Adrenal gland (tissue), 9 donors: ENCODE measurements at regions not wholly inside any gene's neighbourhood (a gene's known extent, or its start where the extent isn't known, plus 50 kb on each side); places are given as distances from the start of the nearest gene placed in this dataset.

ENCODE experiments used
- DNase-seq, 7 donors: peaks; one replicate each; pipeline ENCODE4 v3.0.0-alpha.2; 2019 to 2020
- H3K27ac ChIP-seq, 5 donors: fragments of 200-600 bp; sonication (generic) in 4 of 5; 1 replicate in 3 of 5; 2 replicates in 2 of 5; pipeline versions ENCODE4 v1.5.1 to v1.8.0; 2016 to 2020; ENCODE audit warnings: mild to moderate bottlenecking in 1 of 5
- H3K27me3 ChIP-seq: fragments of 200-600 bp; 2 replicates; pipeline ENCODE4 v1.8.0; 2021
- H3K36me3 ChIP-seq, 2 donors: fragments of 200-600 bp; replicated peaks in 1 of 2; 1 replicate in 1 of 2; 2 replicates in 1 of 2; pipeline versions ENCODE4 v1.5.1 to v1.8.0; 2018 to 2022
- H3K4me1 ChIP-seq, 2 donors: fragments of 200-600 bp; replicated peaks in 1 of 2; 1 replicate in 1 of 2; 2 replicates in 1 of 2; pipeline versions ENCODE4 v1.5.1 to v1.8.0; 2018 to 2021
- H3K4me3 ChIP-seq, 4 donors: fragments of 200-600 bp; sonication (generic) in 3 of 4; one replicate each; pipeline ENCODE4 v1.5.1; 2016 to 2018
- H3K9me3 ChIP-seq, 3 donors: fragments of 200-600 bp; sonication (generic) in 1 of 3; replicated peaks in 1 of 3; 1 replicate in 2 of 3; 2 replicates in 1 of 3; pipeline versions ENCODE4 v1.5.1 to v1.8.0; 2016 to 2021
- CTCF ChIP-seq, 6 experiments: fragments of 450-650 bp in 4 of 6; fragments of 200-600 bp in 2 of 6; sonication (generic) in 1 of 6; IDR thresholded peaks; 1 replicate in 5 of 6; 2 replicates in 1 of 6; pipeline versions ENCODE4 v1.5.1 to v1.8.0; 2016 to 2021; ENCODE audit warnings: antibody characterized with exemption in 6 of 6, mild to moderate bottlenecking in 2 of 6, moderate library complexity in 1 of 6
- POLR2A ChIP-seq, 2 donors: fragments of 450-650 bp; IDR thresholded peaks; one replicate each; pipeline ENCODE4 v1.6.1; 2017; ENCODE audit warnings: antibody characterized with exemption in 2 of 2, mild to moderate bottlenecking in 2 of 2, moderate library complexity in 1 of 2
- WGBS, 4 donors: extraction: QIAGEN DNeasy Blood & Tissue Kit in 2 of 4; methylation state at CpG; one replicate each; pipeline versions ENCODE4 v1.1.5 to v1.1.7; 2013 to 2017; 5-methylcytosine and 5-hydroxymethylcytosine counted together
- intact Hi-C, 2 donors: fragments of 100-400 bp; cut with DNase I; formaldehyde crosslinking; loops; one replicate each; pipeline versions ENCODE4 v1.14.1 to v1.15.0; 2022 to 2023
- donor health status: healthy with polysubstance abuse.
- donor health status: Bipolar disorder and iron deficiency.
- donor health status: DM: yes; HTN: yes; CAD: no.
- donor health status: DM: no; HTN: no; CAD: no.
- donor health status: DM: no; HTN: no; CAD: no.

GRCh38 chr18:28404694-28405093, 227.8 kb upstream of the CDH2 start:
- no peak overlapping the region for H3K4me3 ChIP-seq
- H3K27me3 ChIP-seq: no peaks in the 10 kb centered on the region
- H3K4me1 ChIP-seq: no peaks in the 10 kb centered on the region
- H3K27ac ChIP-seq: no peak overlapping the region
- intact Hi-C loops: no loop called here
- no peak for DNase-seq
- TF ChIP-seq POLR2A (IDR thresholded peaks at IDR 0.05): no peak
- no peak for TF ChIP-seq CTCF (IDR thresholded peaks at IDR 0.05)
- H3K9me3 ChIP-seq: no peaks in the 10 kb centered on the region
- no peaks in the 10 kb centered on the region for H3K36me3 ChIP-seq
- WGBS, 4 donors: 48 to 70% (median 51%) methylated on average over 1 of the region's 1 CpG

- no peaks in the 10 kb centered on the region for H3K36me3 ChIP-seq
- DNase-seq: no peak
- no peaks in the 10 kb centered on the region for H3K4me1 ChIP-seq
- TF ChIP-seq POLR2A (IDR thresholded peaks at IDR 0.05) (no peak), CTCF (IDR thresholded peaks at IDR 0.05) (no peak)
- intact Hi-C loops: no loop called here
- H3K27me3 ChIP-seq: no peaks in the 10 kb centered on the region
- no peaks in the 10 kb centered on the region for H3K9me3 ChIP-seq
- 49 to 66% (median 61%) methylated on average over 5 of the region's 5 CpGs for WGBS, 4 donors
- H3K27ac ChIP-seq: no peak overlapping the region
- H3K4me3 ChIP-seq: no peak overlapping the region
Measured at GRCh38 chr18:28399781-28400362, 222.9 kb upstream of the CDH2 start.

GRCh38 chr18:28398471-28398870, 221.5 kb upstream of the CDH2 start:
- no peak for DNase-seq
- TF ChIP-seq POLR2A (IDR thresholded peaks at IDR 0.05) (no peak), CTCF (IDR thresholded peaks at IDR 0.05) (no peak)
- Histone ChIP-seq H3K27ac (no peak overlapping the region), H3K27me3 (no peaks in the 10 kb centered on the region), H3K36me3 (no peaks in the 10 kb centered on the region), H3K4me3 (no peak overlapping the region), H3K9me3 (no peaks in the 10 kb centered on the region), H3K4me1 (no peaks in the 10 kb centered on the region)
- intact Hi-C loops: no loop called here
- WGBS, 4 donors: 46 to 62% (median 55%) methylated on average over 1 of the region's 1 CpG

GRCh38 chr18:28390022-28390421, 213.1 kb upstream of the CDH2 start:
- TF ChIP-seq CTCF (IDR thresholded peaks at IDR 0.05): no peak
- TF ChIP-seq POLR2A (IDR thresholded peaks at IDR 0.05): no peak
- Histone ChIP-seq H3K36me3 (no peaks in the 10 kb centered on the region), H3K9me3 (peaks cover 0 to 20% (median 0%) of the 10 kb centered on the region in 3 donors), H3K27ac (no peak overlapping the region), H3K27me3 (no peaks in the 10 kb centered on the region), H3K4me1 (no peaks in the 10 kb centered on the region), H3K4me3 (no peak overlapping the region)
- no peak for DNase-seq
- intact Hi-C loops: no loop called here
